GM12878 (cell line): ENCODE measurements at regions not wholly inside any gene's neighbourhood (a gene's known extent, or its start where the extent isn't known, plus 50 kb on each side); places are given as distances from the start of the nearest gene placed in this dataset.

ENCODE experiments used
- BCL11A ChIP-seq: IDR thresholded peaks from 2 replicates; pipeline ENCODE4 v1.6.1; 2011; ENCODE audit warnings: low read depth, low read length
- EED ChIP-seq: sonication (generic); IDR thresholded peaks from 2 replicates; pipeline ENCODE4 v1.6.1; 2016; ENCODE audit warnings: antibody characterized with exemption, low read depth
- EGR1 ChIP-seq, 2 experiments: IDR thresholded peaks; 1 replicate in 1 of 2; 2 replicates in 1 of 2; pipeline ENCODE4 v1.6.1; 2011 to 2012; ENCODE audit warnings: low read depth in 2 of 2, low read length in 2 of 2, borderline replicate concordance in 1 of 2, mild to moderate bottlenecking in 1 of 2, moderate library complexity in 1 of 2
- IRF4 ChIP-seq: IDR thresholded peaks from 2 replicates; pipeline ENCODE4 v1.6.1; 2011; ENCODE audit warnings: low read depth, low read length
- KDM1A ChIP-seq: fragments of 200-600 bp; sonication (generic); IDR thresholded peaks from 2 replicates; pipeline ENCODE4 v1.6.1; 2016; ENCODE audit warnings: borderline replicate concordance
- NBN ChIP-seq: fragments of 450-650 bp; IDR thresholded peaks from 2 replicates; pipeline ENCODE4 v1.6.1; 2016
- NR2C1 ChIP-seq: fragments of 450-650 bp; IDR thresholded peaks from 2 replicates; pipeline ENCODE4 v1.6.1; 2017; ENCODE audit warnings: antibody characterized with exemption, mild to moderate bottlenecking, moderate library complexity
- PAX5 ChIP-seq: IDR thresholded peaks from 2 replicates; pipeline ENCODE4 v1.6.1; 2011; ENCODE audit warnings: low read depth, low read length, borderline replicate concordance
- POLR2A ChIP-seq: IDR thresholded peaks from 2 replicates; pipeline ENCODE4 v1.6.1; 2011; ENCODE audit warnings: low read depth, mild to moderate bottlenecking, low read length
- RAD21 ChIP-seq: IDR thresholded peaks from 2 replicates; pipeline ENCODE4 v1.6.1; 2011; ENCODE audit warnings: mild to moderate bottlenecking, low read depth, low read length, moderate library complexity; ENCODE audit not compliant: insufficient read depth
- SRF ChIP-seq, 2 experiments: IDR thresholded peaks; 2 replicates each; pipeline ENCODE4 v1.6.1; 2011; ENCODE audit warnings: low read depth in 2 of 2, low read length in 2 of 2, mild to moderate bottlenecking in 1 of 2, moderate library complexity in 1 of 2
- TF ChIP-seq, protein P1 (sequence below), 3 experiments: IDR thresholded peaks in 2 of 3; conservative IDR thresholded peaks in 1 of 3; 2 replicates each; pipeline ENCODE4 v1.5.1; 2011; ENCODE audit warnings: low read depth in 3 of 3, low read length in 3 of 3, mild to moderate bottlenecking in 3 of 3, control low read depth in 2 of 3, moderate library complexity in 2 of 3, inconsistent platforms in 1 of 3, mixed read lengths in 1 of 3; ENCODE audit not compliant: control insufficient read depth in 2 of 3, insufficient read depth in 1 of 3; ENCODE audit errors: extremely low read depth in 1 of 3

- TF ChIP-seq, protein P1, sequence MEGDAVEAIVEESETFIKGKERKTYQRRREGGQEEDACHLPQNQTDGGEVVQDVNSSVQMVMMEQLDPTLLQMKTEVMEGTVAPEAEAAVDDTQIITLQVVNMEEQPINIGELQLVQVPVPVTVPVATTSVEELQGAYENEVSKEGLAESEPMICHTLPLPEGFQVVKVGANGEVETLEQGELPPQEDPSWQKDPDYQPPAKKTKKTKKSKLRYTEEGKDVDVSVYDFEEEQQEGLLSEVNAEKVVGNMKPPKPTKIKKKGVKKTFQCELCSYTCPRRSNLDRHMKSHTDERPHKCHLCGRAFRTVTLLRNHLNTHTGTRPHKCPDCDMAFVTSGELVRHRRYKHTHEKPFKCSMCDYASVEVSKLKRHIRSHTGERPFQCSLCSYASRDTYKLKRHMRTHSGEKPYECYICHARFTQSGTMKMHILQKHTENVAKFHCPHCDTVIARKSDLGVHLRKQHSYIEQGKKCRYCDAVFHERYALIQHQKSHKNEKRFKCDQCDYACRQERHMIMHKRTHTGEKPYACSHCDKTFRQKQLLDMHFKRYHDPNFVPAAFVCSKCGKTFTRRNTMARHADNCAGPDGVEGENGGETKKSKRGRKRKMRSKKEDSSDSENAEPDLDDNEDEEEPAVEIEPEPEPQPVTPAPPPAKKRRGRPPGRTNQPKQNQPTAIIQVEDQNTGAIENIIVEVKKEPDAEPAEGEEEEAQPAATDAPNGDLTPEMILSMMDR (IDR thresholded peaks at IDR 0.05 in 2 of 3, conservative IDR thresholded peaks at IDR 0.05 in 1 of 3; ENCODE audit: control insufficient read depth in 2 of 3, extremely low read depth in 1 of 3, insufficient read depth in 1 of 3, low read depth in 3 of 3, low read length in 3 of 3), result no peak
- TF ChIP-seq IRF4 (no peak), PAX5 (no peak), KDM1A (no peak), SRF (IDR thresholded peaks at IDR 0.05; ENCODE audit: low read depth in 2 of 2, low read length in 2 of 2) (no peak), RAD21 (no peak), EGR1 (IDR thresholded peaks at IDR 0.05; ENCODE audit: borderline replicate concordance in 1 of 2, low read depth in 2 of 2, low read length in 2 of 2) (no peak), NBN (no peak), POLR2A (no peak), EED (no peak), NR2C1 (no peak), BCL11A (no peak)
These were observed 144.1 kb upstream of the IGSF21 start for GRCh38 chr1:17963513-17963912.
